IMR-90 (cell line): ENCODE measurements at regions not wholly inside any gene's neighbourhood (a gene's known extent, or its start where the extent isn't known, plus 50 kb on each side); places are given as distances from the start of the nearest gene placed in this dataset.

Source experiments
- ATAC-seq: fragments of 200-7000 bp; cut with Tn5 transposase; 2 replicates; pipeline ENCODE4 v1.9.1; 2020; ENCODE audit warnings: low read depth, mild to moderate bottlenecking, moderate library complexity
- BruUV-seq: library from RNA; stranded (reverse); fragments of 400-500 nt; replicated peaks from 2 replicates; lab custom pipeline; 2021; lab: Mats Ljungman, UMichigan
- CTCF ChIA-PET: fragments of 300-600 bp; formaldehyde crosslinking; extraction: SDS; loops from one replicate; lab custom pipeline; 2021; ENCODE audit warnings: antibody characterized with exemption; lab: Yijun Ruan, JAX
- POLR2A ChIA-PET: fragments of 300-600 bp; sonication (Branson Sonifier 250); formaldehyde crosslinking; loops from one replicate; lab custom pipeline; 2022; ENCODE audit warnings: antibody characterized with exemption; ENCODE audit not compliant: unreplicated experiment; lab: Charles Lee
- DNase-seq: peaks from one replicate; pipeline ENCODE4 v3.0.0; 2013
- H2AFZ ChIP-seq: replicated peaks from 2 replicates; pipeline ENCODE3; 2013; ENCODE audit warnings: low read length, mild to moderate bottlenecking; ENCODE audit not compliant: poor library complexity
- H2AK5ac ChIP-seq: 2 replicates; pipeline ENCODE4 v1.6.1; 2013; ENCODE audit warnings: low read depth, low read length, inconsistent platforms
- H2AK9ac ChIP-seq: replicated peaks from 2 replicates; pipeline ENCODE3; 2013; ENCODE audit warnings: mild to moderate bottlenecking, low read depth, low read length, moderate library complexity; ENCODE audit not compliant: poor library complexity
- H2BK120ac ChIP-seq: 2 replicates; pipeline ENCODE4 v1.6.1; 2013; ENCODE audit warnings: low read depth, low read length, inconsistent platforms
- H2BK15ac ChIP-seq: 3 replicates; pipeline ENCODE4 v1.6.1; 2013; ENCODE audit warnings: low read depth, low read length, inconsistent platforms
- H2BK20ac ChIP-seq: 2 replicates; pipeline ENCODE4 v1.6.1; 2013; ENCODE audit warnings: low read depth, mild to moderate bottlenecking, inconsistent platforms, low read length, moderate library complexity
- H2BK5ac ChIP-seq: 2 replicates; pipeline ENCODE4 v1.6.1; 2013; ENCODE audit warnings: mild to moderate bottlenecking, low read depth, low read length, inconsistent platforms; ENCODE audit not compliant: poor library complexity, severe bottlenecking
- H3K14ac ChIP-seq: replicated peaks from 2 replicates; pipeline ENCODE4 v1.6.1; 2013; ENCODE audit warnings: low read depth, low read length, inconsistent platforms
- H3K18ac ChIP-seq: 2 replicates; pipeline ENCODE4 v1.6.1; 2013; ENCODE audit warnings: low read depth, low read length, control low read depth
- H3K23ac ChIP-seq: 2 replicates; pipeline ENCODE4 v1.6.1; 2013; ENCODE audit warnings: low read depth, low read length, inconsistent platforms
- H3K27ac ChIP-seq: 2 replicates; pipeline ENCODE4 v1.5.1; 2013; ENCODE audit warnings: mild to moderate bottlenecking, control low read depth, low read length; ENCODE audit not compliant: insufficient read depth
- H3K27me3 ChIP-seq: 2 replicates; pipeline ENCODE4 v1.6.1; 2013; ENCODE audit warnings: low read length; ENCODE audit not compliant: control insufficient read depth, insufficient read depth
- H3K36me3 ChIP-seq: 2 replicates; pipeline ENCODE4 v1.6.1; 2013; ENCODE audit warnings: low read length, mixed read lengths; ENCODE audit not compliant: control insufficient read depth, insufficient read depth
- H3K4ac ChIP-seq: 2 replicates; pipeline ENCODE4 v1.6.1; 2013; ENCODE audit warnings: low read depth, low read length, inconsistent platforms
- H3K4me1 ChIP-seq: 2 replicates; pipeline ENCODE4 v1.6.1; 2013; ENCODE audit warnings: low read length, mixed read lengths; ENCODE audit not compliant: control insufficient read depth, insufficient read depth
- H3K4me2 ChIP-seq: 2 replicates; pipeline ENCODE4 v1.6.1; 2013; ENCODE audit warnings: low read depth, mild to moderate bottlenecking, control low read depth, low read length, moderate library complexity
- H3K4me3 ChIP-seq: 2 replicates; pipeline ENCODE4 v1.5.1; 2013; ENCODE audit warnings: low read depth, mild to moderate bottlenecking, control low read depth, low read length, moderate library complexity; ENCODE audit not compliant: insufficient read depth
- H3K56ac ChIP-seq: 2 replicates; pipeline ENCODE4 v1.6.1; 2013; ENCODE audit warnings: low read length, inconsistent platforms; ENCODE audit not compliant: insufficient read depth; ENCODE audit errors: extremely low read depth
- H3K79me1 ChIP-seq, 2 experiments: 2 replicates each; pipeline ENCODE4 v1.6.1; 2013; ENCODE audit warnings: low read length in 2 of 2, inconsistent platforms in 1 of 2, low read depth in 1 of 2
- H3K9ac ChIP-seq: 2 replicates; pipeline ENCODE4 v1.6.1; 2013; ENCODE audit warnings: low read depth, low read length, control low read depth
- H3K9me1 ChIP-seq: 2 replicates; pipeline ENCODE4 v1.6.1; 2013; ENCODE audit warnings: low read length, inconsistent platforms; ENCODE audit not compliant: insufficient read depth
- H3K9me3 ChIP-seq: 2 replicates; pipeline ENCODE4 v1.6.1; 2013; ENCODE audit warnings: low read length; ENCODE audit not compliant: control insufficient read depth, insufficient read depth
- H4K20me1 ChIP-seq: 2 replicates; pipeline ENCODE4 v1.6.1; 2013; ENCODE audit warnings: low read length, inconsistent platforms; ENCODE audit not compliant: insufficient read depth
- H4K5ac ChIP-seq: 2 replicates; pipeline ENCODE4 v1.6.1; 2013; ENCODE audit warnings: mild to moderate bottlenecking, low read depth, low read length, control low read depth
- H4K8ac ChIP-seq, 2 experiments: 2 replicates each; pipeline ENCODE4 v1.6.1; 2013; ENCODE audit warnings: low read depth in 2 of 2, low read length in 2 of 2, control low read depth in 1 of 2, inconsistent platforms in 1 of 2
- H4K91ac ChIP-seq: 2 replicates; pipeline ENCODE4 v1.6.1; 2013; ENCODE audit warnings: low read depth, low read length, inconsistent platforms; ENCODE audit not compliant: insufficient read depth
- BHLHE40 ChIP-seq: fragments of 150-350 bp; IDR thresholded peaks from 2 replicates; pipeline ENCODE4 v1.6.1; 2016; ENCODE audit warnings: mild to moderate bottlenecking, low read depth, low read length
- CEBPB ChIP-seq: IDR thresholded peaks from 2 replicates; pipeline ENCODE4 v1.6.1; 2012; ENCODE audit warnings: low read depth, low read length, improper control_type of control experiment
- MAFK ChIP-seq: IDR thresholded peaks from 2 replicates; pipeline ENCODE4 v1.6.1; 2012; ENCODE audit warnings: low read depth, low read length, improper control_type of control experiment
- MXI1 ChIP-seq: IDR thresholded peaks from 2 replicates; pipeline ENCODE4 v1.6.1; 2012; ENCODE audit warnings: low read depth, mild to moderate bottlenecking, low read length, moderate library complexity, borderline replicate concordance
- POLR2A ChIP-seq: IDR thresholded peaks from 2 replicates; pipeline ENCODE4 v1.6.1; 2012; ENCODE audit warnings: mild to moderate bottlenecking, low read depth, low read length
- RFX5 ChIP-seq: IDR thresholded peaks from 2 replicates; pipeline ENCODE4 v1.8.0; 2012; ENCODE audit warnings: low read depth, mild to moderate bottlenecking, low read length, moderate library complexity
- WGBS, 2 experiments: methylation state at CpG; one replicate each; pipeline versions ENCODE4 v1.1.5 to v1.1.7; 2013; ENCODE audit warnings: missing lambda C conversion rate in 2 of 2; ENCODE audit not compliant: insufficient read length in 1 of 2; ENCODE audit errors: extremely low coverage in 2 of 2; 5-methylcytosine and 5-hydroxymethylcytosine counted together
- dilution Hi-C: fragments of 300-500 bp; cut with HindIII; formaldehyde crosslinking; loops from one replicate; pipeline ENCODE4 v1.14.3; 2018; ENCODE audit warnings: low sequenced_read_pairs; ENCODE audit not compliant: unreplicated experiment
- in situ Hi-C: fragments of 300-500 bp; cut with MboI; formaldehyde crosslinking; loops from 3 replicates; pipeline ENCODE4 v1.14.3; 2019; ENCODE audit warnings: low sequenced_read_pairs, inconsistent platforms, mixed read lengths
- intact Hi-C: fragments of 100-400 bp; cut with micrococcal nuclease; formaldehyde crosslinking; loops from 2 replicates; pipeline ENCODE4 v1.10.0; 2022
- TF ChIP-seq, protein P1 (sequence below): fragments of 150-350 bp; IDR thresholded peaks from 2 replicates; pipeline ENCODE4 v1.6.1; 2017; ENCODE audit warnings: mild to moderate bottlenecking, antibody characterized with exemption, low read length, low read depth

DNA sequence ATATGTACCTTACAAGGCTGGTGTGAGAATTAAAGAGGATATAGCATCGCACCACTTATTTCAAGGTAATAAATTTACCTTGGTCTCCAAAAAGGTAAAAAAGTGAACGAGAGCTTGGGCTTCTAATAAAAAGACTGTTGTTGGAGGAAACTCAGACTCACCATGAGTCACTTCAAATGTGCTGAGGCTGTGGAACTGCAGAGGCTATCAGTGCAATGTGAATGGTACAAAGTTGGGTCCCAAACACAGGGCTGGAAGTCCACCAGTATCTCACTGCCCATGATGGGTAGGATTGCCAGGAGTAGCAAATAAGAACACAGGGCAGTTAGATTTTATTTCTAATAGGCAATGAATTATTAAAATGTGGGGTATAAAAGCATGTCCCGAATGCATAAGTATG lies 200.6 kb downstream of the MAFB start:
- H3K27ac ChIP-seq = no peak overlapping the region
- no peak for DNase-seq
- no CpG with 5 or more reads among the region's 3 CpGs for WGBS, 2 experiments
- H2BK20ac ChIP-seq = no peak overlapping the region
- intact Hi-C loops = no loop called here
- no peak overlapping the region for H2AK5ac ChIP-seq
- H3K9ac ChIP-seq = no peak overlapping the region
- H3K9me3 ChIP-seq = no peaks in the 10 kb centered on the region
- H4K91ac ChIP-seq = no peak overlapping the region
- H3K18ac ChIP-seq = no peak overlapping the region
- no peaks in the 10 kb centered on the region for H3K9me1 ChIP-seq
- no TSS peak for BruUV-seq
- H3K4ac ChIP-seq = no peak overlapping the region
- TF ChIP-seq, protein P1, sequence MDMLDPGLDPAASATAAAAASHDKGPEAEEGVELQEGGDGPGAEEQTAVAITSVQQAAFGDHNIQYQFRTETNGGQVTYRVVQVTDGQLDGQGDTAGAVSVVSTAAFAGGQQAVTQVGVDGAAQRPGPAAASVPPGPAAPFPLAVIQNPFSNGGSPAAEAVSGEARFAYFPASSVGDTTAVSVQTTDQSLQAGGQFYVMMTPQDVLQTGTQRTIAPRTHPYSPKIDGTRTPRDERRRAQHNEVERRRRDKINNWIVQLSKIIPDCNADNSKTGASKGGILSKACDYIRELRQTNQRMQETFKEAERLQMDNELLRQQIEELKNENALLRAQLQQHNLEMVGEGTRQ = no peak
- TF ChIP-seq RFX5 (no peak), MAFK (no peak), CEBPB (no peak), POLR2A (no peak), BHLHE40 (no peak), MXI1 (no peak)
- no peaks in the 10 kb centered on the region for H4K20me1 ChIP-seq
- in situ Hi-C loops = no loop called here
- H2BK5ac ChIP-seq = no peak overlapping the region
- H2AFZ ChIP-seq = no peak overlapping the region
- no peaks in the 10 kb centered on the region for H3K79me1 ChIP-seq
- no peak overlapping the region for H2BK120ac ChIP-seq
- no peaks in the 10 kb centered on the region for H3K27me3 ChIP-seq
- H3K56ac ChIP-seq = no peak overlapping the region
- ChIA-PET POLR2A (no interaction called here), CTCF (no interaction called here)
- H3K4me2 ChIP-seq = no peak overlapping the region
- H3K4me3 ChIP-seq = no peak overlapping the region
- no peak overlapping the region for H2AK9ac ChIP-seq
- dilution Hi-C loops = no loop called here
- H3K23ac ChIP-seq = no peak overlapping the region
- H2BK15ac ChIP-seq = no peak overlapping the region
- H3K4me1 ChIP-seq = no peaks in the 10 kb centered on the region
- no peak overlapping the region for H4K5ac ChIP-seq
- H4K8ac ChIP-seq = no peak overlapping the region
- no peaks in the 10 kb centered on the region for H3K36me3 ChIP-seq
- no peak overlapping the region for H3K14ac ChIP-seq
- ATAC-seq = no peak
